OCI-LY3 (cell line): ENCODE measurements at regions not wholly inside any gene's neighbourhood (a gene's known extent, or its start where the extent isn't known, plus 50 kb on each side); places are given as distances from the start of the nearest gene placed in this dataset.

Source experiments
- EZH2phosphoT487 ChIP-seq: fragments of 200-600 bp; shearing (Covaris generic); IDR thresholded peaks from 2 replicates; pipeline ENCODE4 v1.6.1; 2018; ENCODE audit warnings: antibody characterized with exemption, mixed run types, low read depth
- TF ChIP-seq, protein P1 (sequence below): fragments of 200-600, 300-600 bp; sonication (generic); IDR thresholded peaks from 2 replicates; pipeline ENCODE4 v1.5.1; 2014; ENCODE audit warnings: antibody characterized with exemption, low read length, low read depth

DNA sequence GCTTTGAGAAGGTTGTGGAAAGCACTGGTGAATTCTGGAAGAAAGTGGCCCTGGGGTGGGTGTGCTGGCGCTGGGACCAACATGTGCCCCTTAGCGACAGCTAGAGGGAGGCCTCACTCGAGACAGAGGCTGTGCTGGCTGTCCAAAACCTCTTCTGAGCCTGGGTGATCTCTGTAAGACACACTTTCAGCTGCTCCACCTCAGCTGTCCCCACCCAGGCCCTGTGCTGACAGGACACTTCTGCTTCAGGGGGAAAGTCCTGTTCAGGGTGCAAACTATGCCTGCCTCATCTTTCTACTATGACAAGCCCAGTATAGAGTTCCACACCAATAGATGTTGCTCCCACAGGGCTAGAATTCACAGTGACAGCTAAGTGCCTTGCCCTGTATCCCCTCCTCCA, 426.4 kb downstream of the MED10 start:
- TF ChIP-seq, protein P1, sequence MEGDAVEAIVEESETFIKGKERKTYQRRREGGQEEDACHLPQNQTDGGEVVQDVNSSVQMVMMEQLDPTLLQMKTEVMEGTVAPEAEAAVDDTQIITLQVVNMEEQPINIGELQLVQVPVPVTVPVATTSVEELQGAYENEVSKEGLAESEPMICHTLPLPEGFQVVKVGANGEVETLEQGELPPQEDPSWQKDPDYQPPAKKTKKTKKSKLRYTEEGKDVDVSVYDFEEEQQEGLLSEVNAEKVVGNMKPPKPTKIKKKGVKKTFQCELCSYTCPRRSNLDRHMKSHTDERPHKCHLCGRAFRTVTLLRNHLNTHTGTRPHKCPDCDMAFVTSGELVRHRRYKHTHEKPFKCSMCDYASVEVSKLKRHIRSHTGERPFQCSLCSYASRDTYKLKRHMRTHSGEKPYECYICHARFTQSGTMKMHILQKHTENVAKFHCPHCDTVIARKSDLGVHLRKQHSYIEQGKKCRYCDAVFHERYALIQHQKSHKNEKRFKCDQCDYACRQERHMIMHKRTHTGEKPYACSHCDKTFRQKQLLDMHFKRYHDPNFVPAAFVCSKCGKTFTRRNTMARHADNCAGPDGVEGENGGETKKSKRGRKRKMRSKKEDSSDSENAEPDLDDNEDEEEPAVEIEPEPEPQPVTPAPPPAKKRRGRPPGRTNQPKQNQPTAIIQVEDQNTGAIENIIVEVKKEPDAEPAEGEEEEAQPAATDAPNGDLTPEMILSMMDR = no peak
- no peak for TF ChIP-seq EZH2phosphoT487
